T-helper 2 cell treated with Interferon-gamma antibody and Interleukin-4, amounts not matched to agents 5 μg/mL and 100 μg/mL, for 36 hours (primary cell): ENCODE measurements at regions not wholly inside any gene's neighbourhood (a gene's known extent, or its start where the extent isn't known, plus 50 kb on each side); places are given as distances from the start of the nearest gene placed in this dataset.

Source experiments
- DNase-seq: peaks from one replicate; pipeline ENCODE4 v3.0.0; 2021; ENCODE audit warnings: low spot score
- H3K27ac Mint-ChIP-seq: one replicate; pipeline ENCODE4 v1.8.0; 2021; ENCODE audit warnings: mild to moderate bottlenecking, mixed read lengths
- H3K27me3 Mint-ChIP-seq: one replicate; pipeline ENCODE4 v1.8.0; 2021; ENCODE audit warnings: low read depth, mixed read lengths
- H3K36me3 Mint-ChIP-seq: one replicate; pipeline ENCODE4 v1.8.0; 2021; ENCODE audit warnings: low read depth, mixed read lengths
- H3K4me1 Mint-ChIP-seq: one replicate; pipeline ENCODE4 v1.8.0; 2021; ENCODE audit warnings: low read depth, mixed read lengths
- H3K4me3 Mint-ChIP-seq: one replicate; pipeline ENCODE4 v1.8.0; 2022; ENCODE audit warnings: mild to moderate bottlenecking, moderate library complexity, mixed read lengths
- H3K9me3 Mint-ChIP-seq: one replicate; pipeline ENCODE4 v1.8.0; 2021; ENCODE audit warnings: mixed read lengths

GRCh38 chr12:4849795-4850345, 59.8 kb upstream of the KCNA1 start:
- no peak overlapping the region for H3K27ac Mint-ChIP-seq
- no peaks in the 10 kb centered on the region for H3K36me3 Mint-ChIP-seq
- DNase-seq = no peak
- H3K4me1 Mint-ChIP-seq = peaks cover 3% of the 10 kb centered on the region
- no peak overlapping the region for H3K4me3 Mint-ChIP-seq
- H3K27me3 Mint-ChIP-seq = peaks cover 15% of the 10 kb centered on the region
- H3K9me3 Mint-ChIP-seq = no peaks in the 10 kb centered on the region

- Mint-ChIP-seq H3K27me3 (peaks cover 10% of the 10 kb centered on the region), H3K4me1 (peaks cover 11% of the 10 kb centered on the region), H3K9me3 (no peaks in the 10 kb centered on the region), H3K36me3 (no peaks in the 10 kb centered on the region), H3K4me3 (no peak overlapping the region), H3K27ac (no peak overlapping the region)
- DNase-seq = no peak
Observed at GRCh38 chr12:4850857-4851380, 58.8 kb upstream of the KCNA1 start.

GRCh38 chr12:4852308-4852707, 57.4 kb upstream of the KCNA1 start:
- no peak overlapping the region for H3K4me3 Mint-ChIP-seq
- H3K27ac Mint-ChIP-seq = no peak overlapping the region
- H3K27me3 Mint-ChIP-seq = peaks cover 7% of the 10 kb centered on the region
- H3K9me3 Mint-ChIP-seq = no peaks in the 10 kb centered on the region
- peaks cover 20% of the 10 kb centered on the region for H3K4me1 Mint-ChIP-seq
- H3K36me3 Mint-ChIP-seq = no peaks in the 10 kb centered on the region
- DNase-seq = no peak

- no peak overlapping the region for H3K27ac Mint-ChIP-seq
- peaks cover 6% of the 10 kb centered on the region for H3K27me3 Mint-ChIP-seq
- peaks cover 24% of the 10 kb centered on the region for H3K4me1 Mint-ChIP-seq
- DNase-seq = no peak
- no peaks in the 10 kb centered on the region for H3K9me3 Mint-ChIP-seq
- no peak overlapping the region for H3K4me3 Mint-ChIP-seq
- no peaks in the 10 kb centered on the region for H3K36me3 Mint-ChIP-seq
Observed at GRCh38 chr12:4852911-4853310, 56.8 kb upstream of the KCNA1 start.

- peak; percentile 46 for DNase-seq
- H3K36me3 Mint-ChIP-seq = no peaks in the 10 kb centered on the region
- H3K4me1 Mint-ChIP-seq = peaks cover 24% of the 10 kb centered on the region
- H3K9me3 Mint-ChIP-seq = no peaks in the 10 kb centered on the region
- no peak overlapping the region for H3K4me3 Mint-ChIP-seq
- H3K27me3 Mint-ChIP-seq = peaks cover 12% of the 10 kb centered on the region
- H3K27ac Mint-ChIP-seq = no peak overlapping the region
Observed at GRCh38 chr12:4855121-4855924, 54.4 kb upstream of the KCNA1 start.

GRCh38 chr12:4856596-4856995, 53.1 kb upstream of the KCNA1 start:
- Mint-ChIP-seq H3K27me3 (peaks cover 13% of the 10 kb centered on the region), H3K4me3 (peak overlapping the region; percentile 47), H3K27ac (no peak overlapping the region), H3K4me1 (peaks cover 24% of the 10 kb centered on the region), H3K36me3 (no peaks in the 10 kb centered on the region), H3K9me3 (no peaks in the 10 kb centered on the region)
- no peak for DNase-seq

GRCh38 chr12:4857472-4858291, 52.0 kb upstream of the KCNA1 start:
- DNase-seq = peak; percentile 64
- Mint-ChIP-seq H3K27ac (no peak overlapping the region), H3K4me3 (peak overlapping the region; percentile 77), H3K27me3 (peaks cover 15% of the 10 kb centered on the region), H3K4me1 (peaks cover 24% of the 10 kb centered on the region), H3K9me3 (no peaks in the 10 kb centered on the region), H3K36me3 (no peaks in the 10 kb centered on the region)

- H3K4me1 Mint-ChIP-seq = peaks cover 24% of the 10 kb centered on the region
- H3K4me3 Mint-ChIP-seq = peak overlapping the region; percentile 77
- no peaks in the 10 kb centered on the region for H3K36me3 Mint-ChIP-seq
- peaks cover 19% of the 10 kb centered on the region for H3K27me3 Mint-ChIP-seq
- no peak for DNase-seq
- H3K9me3 Mint-ChIP-seq = no peaks in the 10 kb centered on the region
- no peak overlapping the region for H3K27ac Mint-ChIP-seq
Observed at GRCh38 chr12:4858386-4858785, 51.3 kb upstream of the KCNA1 start.

GRCh38 chr12:4859478-4860210, 50.1 kb upstream of the KCNA1 start:
- H3K27ac Mint-ChIP-seq = no peak overlapping the region
- H3K36me3 Mint-ChIP-seq = no peaks in the 10 kb centered on the region
- H3K4me3 Mint-ChIP-seq = no peak overlapping the region
- no peak for DNase-seq
- H3K27me3 Mint-ChIP-seq = peaks cover 20% of the 10 kb centered on the region
- H3K4me1 Mint-ChIP-seq = peaks cover 24% of the 10 kb centered on the region
- H3K9me3 Mint-ChIP-seq = no peaks in the 10 kb centered on the region
